CD4-positive, CD25-positive, alpha-beta regulatory T cell (primary cell): ENCODE measurements at regions not wholly inside any gene's neighbourhood (a gene's known extent, or its start where the extent isn't known, plus 50 kb on each side); places are given as distances from the start of the nearest gene placed in this dataset.

Experiments used
- ATAC-seq, 2 donors: fragments of 150-1000 bp; cut with Tn5 transposase; one replicate each; pipeline ENCODE4 v1.10.0; 2021; ENCODE audit warnings: low read depth in 2 of 2, moderate number of reproducible peaks in 2 of 2, moderate library complexity in 1 of 2
- DNase-seq, 3 donors: peaks; one replicate each; pipeline versions ENCODE4 v3.0.0 to v3.0.0-alpha.2; 2012 to 2022; ENCODE audit warnings: mixed read lengths in 1 of 3
- H3K27ac ChIP-seq: one replicate; pipeline ENCODE4 v1.7.0; 2013; ENCODE audit warnings: mild to moderate bottlenecking, low read length; ENCODE audit not compliant: insufficient read depth, poor library complexity, severe bottlenecking
- H3K27me3 ChIP-seq: one replicate; pipeline ENCODE4 v1.7.0; 2013; ENCODE audit warnings: low read length; ENCODE audit not compliant: control insufficient read depth, insufficient read depth
- H3K36me3 ChIP-seq: one replicate; pipeline ENCODE4 v1.7.0; 2013; ENCODE audit warnings: mild to moderate bottlenecking, low read length, moderate library complexity; ENCODE audit not compliant: control insufficient read depth, insufficient read depth
- H3K4me1 ChIP-seq: 2 replicates; pipeline ENCODE4 v1.7.0; 2013; ENCODE audit warnings: mild to moderate bottlenecking, low read length; ENCODE audit not compliant: insufficient read depth, control insufficient read depth, poor library complexity, severe bottlenecking
- H3K4me3 ChIP-seq: one replicate; pipeline ENCODE4 v1.7.0; 2013; ENCODE audit warnings: low read depth, mild to moderate bottlenecking, low read length, moderate library complexity
- H3K9me3 ChIP-seq, 2 experiments: 1 replicate in 1 of 2; 2 replicates in 1 of 2; pipeline ENCODE4 v1.7.0; 2013; ENCODE audit warnings: low read length in 2 of 2, mild to moderate bottlenecking in 1 of 2, moderate library complexity in 1 of 2; ENCODE audit not compliant: control insufficient read depth in 2 of 2
- H3K27ac Mint-ChIP-seq, 3 donors: one replicate each; pipeline ENCODE4 v1.8.0; 2020 to 2022; ENCODE audit warnings: mild to moderate bottlenecking in 3 of 3, mixed read lengths in 3 of 3, moderate library complexity in 2 of 3
- H3K27me3 Mint-ChIP-seq: one replicate; pipeline ENCODE4 v1.8.0; 2022; ENCODE audit warnings: mild to moderate bottlenecking, mixed read lengths
- H3K36me3 Mint-ChIP-seq: one replicate; pipeline ENCODE4 v1.8.0; 2020; ENCODE audit warnings: mixed read lengths
- H3K4me1 Mint-ChIP-seq, 4 donors: one replicate each; pipeline ENCODE4 v1.8.0; 2020 to 2022; ENCODE audit warnings: mixed read lengths in 4 of 4, mild to moderate bottlenecking in 1 of 4
- H3K4me3 Mint-ChIP-seq, 4 donors: one replicate each; pipeline ENCODE4 v1.8.0; 2020 to 2022; ENCODE audit warnings: mild to moderate bottlenecking in 4 of 4, mixed read lengths in 4 of 4, moderate library complexity in 3 of 4
- H3K9me3 Mint-ChIP-seq, 7 donors: one replicate each; pipeline ENCODE4 v1.8.0; 2020 to 2022; ENCODE audit warnings: mixed read lengths in 7 of 7, mild to moderate bottlenecking in 3 of 7, moderate library complexity in 2 of 7

DNA sequence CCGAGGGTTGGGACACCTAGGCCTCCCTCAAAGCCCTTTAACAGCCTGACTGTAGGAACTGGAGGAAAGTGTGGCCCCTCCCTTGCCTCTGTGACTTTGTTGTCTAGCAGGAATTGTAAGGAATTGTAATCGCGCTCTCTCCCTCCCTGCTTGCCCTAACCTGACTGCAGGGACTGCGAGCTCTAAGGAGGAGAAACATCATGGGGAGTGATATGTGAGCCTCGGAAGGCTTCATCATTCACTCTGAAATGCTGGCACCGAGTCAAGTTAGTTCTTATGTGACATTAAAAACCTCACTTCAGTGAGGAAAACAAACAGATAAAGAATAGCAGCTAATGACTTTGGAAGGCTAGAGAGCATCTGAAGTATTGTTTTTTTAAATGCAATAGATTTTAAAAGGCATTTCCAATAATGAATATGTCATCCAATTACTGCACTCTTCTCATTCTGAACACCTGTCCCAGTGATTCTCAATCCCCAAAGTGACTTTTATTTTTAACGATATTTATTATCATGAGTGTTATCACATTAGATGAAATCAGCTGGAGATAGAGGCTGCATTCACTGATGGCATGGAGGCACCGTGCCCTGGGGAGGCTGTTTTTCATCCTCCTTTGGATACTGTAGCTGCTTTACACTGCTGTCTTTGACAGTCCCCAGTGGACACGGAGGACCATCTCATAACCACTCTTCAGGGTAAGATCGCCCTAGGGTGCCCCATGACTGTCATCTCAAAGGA, 58.5 kb upstream of the NTM start:
- Mint-ChIP-seq H3K4me1 (no peaks in the 10 kb centered on the region), H3K4me3 (no peak overlapping the region), H3K36me3 (no peaks in the 10 kb centered on the region), H3K9me3 (peaks cover 0 to 10% (median 5%) of the 10 kb centered on the region in 7 donors), H3K27ac (no peak overlapping the region), H3K27me3 (no peaks in the 10 kb centered on the region)
- DNase-seq (no peak), ATAC-seq (no peak)
- no peaks in the 10 kb centered on the region for H3K36me3 ChIP-seq
- H3K27ac ChIP-seq, result no peak overlapping the region
- no peaks in the 10 kb centered on the region for H3K27me3 ChIP-seq
- H3K4me3 ChIP-seq, result no peak overlapping the region
- H3K4me1 ChIP-seq, result no peaks in the 10 kb centered on the region
- H3K9me3 ChIP-seq, result no peaks in the 10 kb centered on the region
